ENCODE measurements at regions not wholly inside any gene's neighbourhood (a gene's known extent, or its start where the extent isn't known, plus 50 kb on each side); places are given as distances from the start of the nearest gene placed in this dataset.

DNA sequence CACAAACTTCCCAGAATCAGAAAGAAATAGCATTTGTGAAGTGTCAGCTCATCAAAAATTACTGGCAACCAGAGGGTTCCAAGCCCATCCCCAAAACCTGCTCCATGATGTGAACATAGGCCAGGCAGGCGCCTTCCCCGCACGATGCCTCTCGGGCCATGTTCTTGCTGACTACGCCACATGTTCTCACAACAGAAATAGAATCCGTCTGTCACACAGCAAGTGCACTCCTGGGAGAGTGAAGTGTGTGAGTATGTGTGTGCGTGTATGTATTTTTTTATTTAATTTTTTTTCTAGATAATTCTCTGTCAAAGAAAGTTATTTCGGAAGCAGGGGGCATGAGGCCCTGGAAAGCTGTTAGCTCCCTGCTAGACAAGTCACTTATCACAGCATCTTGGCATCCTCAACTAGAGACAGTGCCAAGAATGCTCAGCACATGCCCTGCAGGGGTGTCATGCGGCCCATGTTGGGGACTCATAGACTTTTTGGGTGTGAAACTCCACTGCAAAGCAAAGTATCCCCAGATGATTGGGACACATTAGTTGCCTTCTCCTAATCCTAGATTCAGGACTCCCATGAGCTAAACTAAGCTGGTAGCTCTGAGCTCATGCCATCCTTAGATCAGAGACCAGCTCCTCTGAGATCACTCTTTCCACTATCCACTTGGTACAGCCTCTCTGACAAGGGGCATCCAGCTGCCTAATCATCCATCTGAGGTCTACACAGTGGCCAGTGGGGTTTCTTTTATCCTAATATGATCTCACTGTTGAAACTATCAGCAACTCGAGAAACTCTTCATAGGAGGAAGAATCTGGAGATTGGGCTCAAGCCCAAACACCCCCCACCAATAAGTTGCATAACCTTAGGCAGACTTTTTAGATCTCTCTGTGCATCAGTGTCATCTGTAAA, 53.2 kb upstream of the CYRIA start:
- DNase-seq, result no peak

DNA sequence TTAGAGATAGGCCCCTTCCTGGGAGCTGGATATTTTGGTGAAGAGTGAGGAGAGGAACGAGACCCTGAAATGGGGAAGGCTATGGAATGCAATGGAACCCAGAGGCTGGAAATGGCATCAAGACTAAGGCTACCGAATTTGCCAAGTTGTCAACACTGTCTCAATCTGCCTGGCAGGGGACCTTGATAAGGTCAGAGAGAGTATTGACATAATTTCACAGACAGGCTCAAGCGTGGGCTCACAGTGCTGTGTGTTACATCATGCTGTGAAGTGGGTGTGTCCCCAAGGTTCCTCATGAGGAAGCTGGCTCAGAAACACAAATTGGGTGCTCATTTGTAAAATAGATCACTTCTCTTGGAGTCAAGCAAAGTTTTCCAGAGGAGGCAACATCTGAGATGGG, 51.8 kb upstream of the CYRIA start:
- no peak for DNase-seq

DNA sequence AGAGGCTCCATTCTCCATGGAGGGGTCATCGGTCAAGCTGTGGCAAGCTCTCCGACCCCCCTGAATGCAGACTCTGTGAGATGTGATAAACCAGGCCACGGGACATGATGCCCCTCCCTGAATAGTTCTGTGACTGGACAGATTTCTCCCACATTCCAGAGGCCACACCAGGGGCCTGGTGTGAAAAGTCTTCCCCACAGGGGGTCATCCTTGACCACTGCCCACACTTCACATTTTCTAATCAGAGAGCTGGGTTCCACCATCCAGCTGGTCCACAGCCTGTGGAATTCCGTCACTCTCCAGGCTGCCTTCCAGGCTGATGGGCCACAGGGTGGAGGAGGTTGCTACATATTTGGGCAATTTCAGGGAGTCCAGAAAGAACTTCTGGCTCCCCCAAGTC, 51.3 kb upstream of the CYRIA start:
- no peak for DNase-seq

DNA sequence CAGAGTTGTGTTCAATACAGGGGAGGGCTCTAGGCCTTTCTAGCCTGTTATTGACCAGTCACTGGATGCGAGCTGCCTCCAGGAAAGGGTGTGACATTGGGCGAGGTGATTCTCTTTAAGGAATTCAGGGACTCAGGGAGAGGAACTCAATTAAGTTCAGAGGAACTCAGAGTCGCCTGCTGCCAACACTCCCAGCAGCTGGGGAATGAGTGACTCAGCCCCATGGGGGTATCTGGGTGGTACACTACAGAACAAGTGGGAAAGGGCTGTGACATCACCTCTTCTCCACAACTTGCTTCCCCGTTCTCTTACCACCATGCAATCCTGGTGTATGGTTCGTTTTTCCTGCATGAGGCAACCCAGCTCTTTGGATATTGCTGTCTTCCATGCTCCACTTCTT, 50.4 kb upstream of the CYRIA start:
- DNase-seq, result no peak
